22Rv1 (cell line): ENCODE measurements at regions not wholly inside any gene's neighbourhood (a gene's known extent, or its start where the extent isn't known, plus 50 kb on each side); places are given as distances from the start of the nearest gene placed in this dataset.

Source experiments
- H3K27ac ChIP-seq: fragments of 450-650 bp; 2 replicates; pipeline ENCODE4 v1.5.1; 2017
- CTCF ChIP-seq: fragments of 450-650 bp; IDR thresholded peaks from 2 replicates; pipeline ENCODE4 v1.5.1; 2017; ENCODE audit warnings: mild to moderate bottlenecking
- ZFX ChIP-seq: fragments of 450-650 bp; IDR thresholded peaks from 2 replicates; pipeline ENCODE4 v1.6.1; 2017; ENCODE audit warnings: antibody characterized with exemption, borderline replicate concordance

DNA sequence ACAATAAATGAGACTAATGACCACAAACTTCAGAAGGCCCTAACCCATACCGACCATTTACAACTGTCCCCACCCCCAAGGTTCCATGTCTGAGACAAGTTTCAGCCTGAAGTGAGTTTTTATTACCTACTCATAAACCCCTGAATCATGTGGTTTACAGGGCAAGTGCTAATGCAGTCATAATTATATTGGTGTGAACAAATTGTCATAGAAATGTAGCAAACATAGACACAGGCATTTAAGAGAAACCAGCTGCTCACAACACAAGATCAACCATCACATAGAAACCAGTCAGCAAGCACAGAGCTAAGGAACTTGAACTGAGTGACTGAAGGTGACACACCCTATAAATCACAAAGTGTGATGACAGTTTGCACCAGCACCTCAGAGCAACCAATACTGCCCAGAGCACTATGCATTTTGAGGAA lies 173.8 kb upstream of the MID1 start:
- no peak for TF ChIP-seq CTCF
- no peak for TF ChIP-seq ZFX

GRCh38 chrX:10795721-10796120 lies 175.3 kb upstream of the MID1 start:
- H3K27ac ChIP-seq: 0 out of 2 replicates have a peak overlapping the region, but pooled peaks have one; percentile 23
- TF ChIP-seq ZFX (no peak), CTCF (no peak)

More for the DNA sequence above, 173.8 kb upstream of the MID1 start:
- no peak overlapping the region for H3K27ac ChIP-seq

DNA sequence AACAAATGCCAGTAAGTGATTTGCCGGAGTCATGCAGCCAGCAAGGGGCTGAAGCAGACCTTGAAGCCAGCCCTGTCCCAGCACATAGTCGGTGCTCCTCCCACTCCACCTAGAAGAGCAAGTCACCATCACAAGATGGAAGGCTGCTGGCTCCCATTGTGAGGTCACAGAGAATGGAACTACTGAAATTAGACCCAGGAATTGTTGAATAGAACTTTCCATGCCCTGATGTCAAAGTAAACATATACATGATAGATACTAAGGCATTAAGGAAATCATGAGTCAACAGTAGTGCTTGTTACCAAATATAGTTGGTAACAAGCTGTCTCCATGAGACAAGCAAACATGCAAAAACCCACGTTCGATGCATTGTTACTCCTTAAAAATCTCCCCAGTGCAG lies 177.1 kb upstream of the MID1 start:
- no peak for TF ChIP-seq CTCF
- TF ChIP-seq ZFX: no peak
- H3K27ac ChIP-seq: no peak overlapping the region

DNA sequence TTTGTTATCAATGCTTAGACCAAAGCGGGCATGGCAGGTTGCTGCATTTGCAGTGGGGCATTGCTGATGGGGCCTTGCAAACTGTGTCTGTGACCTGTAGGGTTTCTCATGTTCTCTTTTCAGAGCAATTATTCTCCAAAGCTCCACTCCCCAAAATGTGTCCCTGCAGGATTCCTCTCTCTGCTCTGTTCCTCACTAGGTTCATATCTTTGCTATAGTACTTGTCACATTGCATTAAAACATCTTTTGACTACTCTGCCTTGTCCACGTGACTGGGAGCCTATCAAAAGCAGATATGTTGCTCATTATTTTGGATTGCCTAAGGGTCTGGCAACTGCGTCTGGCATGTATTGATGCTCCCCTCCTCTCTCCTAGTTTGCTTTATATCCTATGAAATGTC lies 177.7 kb upstream of the MID1 start:
- H3K27ac ChIP-seq: no peak overlapping the region
- no peak for TF ChIP-seq CTCF
- TF ChIP-seq ZFX: no peak

DNA sequence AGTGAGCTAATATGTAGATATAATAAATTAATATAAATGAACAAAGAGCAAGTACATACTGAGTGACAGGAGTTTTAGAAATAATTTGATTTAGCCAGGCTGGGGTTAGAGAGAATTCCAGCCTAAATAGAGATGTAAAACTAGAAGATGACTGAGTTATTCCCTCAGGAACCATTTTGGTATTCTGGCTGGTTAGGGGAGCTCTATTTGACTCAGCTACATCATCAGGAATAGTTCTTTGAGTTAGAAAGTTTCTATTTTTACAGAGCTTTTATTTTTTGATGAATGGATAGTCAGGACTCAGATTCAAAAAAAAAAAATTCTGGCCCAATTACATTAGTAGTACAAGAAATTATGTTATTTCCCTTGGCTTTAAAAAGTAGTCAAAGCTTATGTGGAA lies 180.4 kb upstream of the MID1 start:
- H3K27ac ChIP-seq: no peak overlapping the region
- TF ChIP-seq ZFX (no peak), CTCF (no peak)

GRCh38 chrX:10811111-10811510 lies 190.7 kb upstream of the MID1 start:
- TF ChIP-seq ZFX (no peak), CTCF (no peak)
- H3K27ac ChIP-seq: no peak overlapping the region

DNA sequence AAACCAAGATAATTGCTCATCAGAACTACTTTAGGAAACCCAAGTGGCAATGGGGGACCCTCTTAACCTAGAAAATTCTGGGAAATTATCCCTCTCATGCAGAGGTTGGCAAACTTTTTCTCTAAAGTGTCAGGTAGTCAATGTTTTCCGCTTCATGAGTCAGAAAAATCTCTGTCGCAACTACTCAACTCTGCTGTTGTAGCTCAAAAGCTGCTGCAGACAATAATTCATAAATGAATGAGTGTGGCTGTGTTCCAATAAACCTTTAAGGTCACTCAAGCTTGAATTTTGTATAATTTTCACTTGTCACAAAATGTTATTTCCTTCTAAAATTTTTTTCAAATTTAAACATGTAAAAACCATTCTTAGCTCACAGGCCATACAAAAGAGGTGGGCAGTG lies 193.4 kb upstream of the MID1 start:
- TF ChIP-seq ZFX: no peak
- no peak for TF ChIP-seq CTCF
- H3K27ac ChIP-seq: no peak overlapping the region
